ENCODE measurements at regions not wholly inside any gene's neighbourhood (a gene's known extent, or its start where the extent isn't known, plus 50 kb on each side); places are given as distances from the start of the nearest gene placed in this dataset.

DNA sequence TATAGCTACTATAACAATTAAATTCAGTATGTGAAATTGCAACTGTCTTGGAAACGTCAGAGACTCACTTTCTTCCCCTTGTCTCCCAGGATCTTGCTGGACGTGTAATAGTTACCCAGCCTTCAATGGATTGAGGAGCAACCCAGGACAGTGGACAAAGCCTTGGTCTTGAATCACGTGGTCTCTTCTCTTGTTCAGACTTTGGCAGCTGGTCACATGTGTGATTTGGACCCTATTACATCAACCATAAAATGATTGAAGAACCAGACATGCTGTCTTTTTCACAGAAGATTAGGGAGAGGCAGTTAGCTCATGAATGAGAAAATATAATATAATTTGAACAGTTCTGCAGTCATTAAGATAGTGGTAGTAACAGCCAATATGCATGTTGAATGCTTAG is 1085.5 kb upstream of the RBFOX1 start:
- H3K9me3 ChIP-seq (ENCODE audit: control insufficient read depth, low read length) = no peaks in the 10 kb centered on the region
- no peaks in the 10 kb centered on the region for H3K27me3 ChIP-seq (ENCODE audit: control insufficient read depth, insufficient read depth, low read length, poor library complexity, severe bottlenecking)
- no peaks in the 10 kb centered on the region for H3K4me1 ChIP-seq (ENCODE audit: control insufficient read depth, insufficient read depth, low read length)
- WGBS, 2 experiments = 94 to 96% methylated on average over 3 of the region's 3 CpGs
- H3K36me3 ChIP-seq (ENCODE audit: control insufficient read depth, insufficient read depth, low read length) = no peaks in the 10 kb centered on the region
- H3K4me3 ChIP-seq (ENCODE audit: insufficient read depth, low read depth, low read length) = no peak overlapping the region
- no peak overlapping the region for H3K27ac ChIP-seq (ENCODE audit: insufficient read depth, low read depth, low read length, poor library complexity, severe bottlenecking)

DNA sequence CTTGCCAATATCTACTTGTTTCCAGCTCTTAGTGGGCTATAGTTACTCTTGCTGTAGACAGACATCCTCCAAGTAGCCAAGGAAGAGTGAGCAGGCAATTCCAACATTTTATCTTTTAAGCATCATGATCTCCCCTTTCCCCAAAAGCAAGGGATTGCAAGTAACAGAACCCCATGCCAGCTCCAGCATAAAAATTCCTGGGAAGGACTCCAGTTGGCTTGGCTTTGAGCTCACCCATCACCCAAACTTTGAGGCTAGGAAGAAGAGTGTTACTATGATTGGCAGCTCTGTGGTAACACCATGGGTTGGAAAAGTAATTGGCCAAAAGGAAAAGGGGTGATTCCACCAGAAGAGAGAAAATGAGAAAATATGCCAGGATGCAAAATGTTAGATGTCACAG is 1086.4 kb upstream of the RBFOX1 start:
- Histone ChIP-seq H3K4me1 (ENCODE audit: control insufficient read depth, insufficient read depth, low read length) (no peaks in the 10 kb centered on the region), H3K9me3 (ENCODE audit: control insufficient read depth, low read length) (no peaks in the 10 kb centered on the region), H3K27ac (ENCODE audit: insufficient read depth, low read depth, low read length, poor library complexity, severe bottlenecking) (no peak overlapping the region), H3K4me3 (ENCODE audit: insufficient read depth, low read depth, low read length) (no peak overlapping the region), H3K36me3 (ENCODE audit: control insufficient read depth, insufficient read depth, low read length) (no peaks in the 10 kb centered on the region), H3K27me3 (ENCODE audit: control insufficient read depth, insufficient read depth, low read length, poor library complexity, severe bottlenecking) (no peaks in the 10 kb centered on the region)

DNA sequence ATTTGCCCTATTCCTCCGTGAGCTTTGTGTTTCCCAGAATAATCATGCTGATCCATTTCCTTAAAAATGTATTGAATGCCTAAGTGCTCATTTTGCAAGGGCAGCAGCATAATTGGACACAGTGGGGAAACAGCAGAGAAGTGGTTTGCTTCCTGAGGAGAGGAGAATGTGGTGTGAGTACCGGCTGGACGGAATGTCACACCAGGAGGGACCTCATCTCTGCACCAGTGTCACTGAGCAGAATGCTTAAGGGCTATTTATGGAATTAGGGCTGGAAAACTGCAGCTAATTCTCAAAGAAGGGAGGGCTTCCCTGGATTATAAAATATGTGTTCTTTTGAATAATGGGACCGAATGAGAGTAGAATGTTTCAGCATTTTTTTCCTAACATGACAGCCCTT is 1100.6 kb upstream of the RBFOX1 start:
- 66 to 77% methylated on average over 4 of the region's 4 CpGs for WGBS, 2 experiments
- no peak overlapping the region for H3K27ac ChIP-seq (ENCODE audit: insufficient read depth, low read depth, low read length, poor library complexity, severe bottlenecking)
- no peaks in the 10 kb centered on the region for H3K9me3 ChIP-seq (ENCODE audit: control insufficient read depth, low read length)
- H3K4me3 ChIP-seq (ENCODE audit: insufficient read depth, low read depth, low read length) = no peak overlapping the region
- no peaks in the 10 kb centered on the region for H3K36me3 ChIP-seq (ENCODE audit: control insufficient read depth, insufficient read depth, low read length)
- H3K4me1 ChIP-seq (ENCODE audit: control insufficient read depth, insufficient read depth, low read length) = no peaks in the 10 kb centered on the region
- no peaks in the 10 kb centered on the region for H3K27me3 ChIP-seq (ENCODE audit: control insufficient read depth, insufficient read depth, low read length, poor library complexity, severe bottlenecking)

DNA sequence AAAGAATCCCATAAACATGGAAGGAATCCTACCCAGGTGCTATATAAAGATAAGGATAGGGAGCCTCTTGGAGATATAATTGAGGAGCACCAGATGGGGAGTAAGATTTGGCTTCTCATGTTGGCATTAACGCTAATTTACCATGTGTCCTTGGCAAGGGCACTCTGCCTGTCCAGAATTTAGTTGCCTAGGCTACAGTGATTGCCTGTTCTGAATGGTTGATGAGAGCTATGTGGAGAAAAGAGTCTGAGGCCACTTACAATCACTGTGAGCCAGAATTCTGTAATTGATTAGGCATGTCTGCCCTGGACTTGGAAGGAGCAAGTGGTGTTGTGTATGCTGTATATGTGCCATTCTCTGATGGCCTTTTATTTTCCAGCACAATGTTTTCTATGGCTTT is 1101.2 kb upstream of the RBFOX1 start:
- no peaks in the 10 kb centered on the region for H3K36me3 ChIP-seq (ENCODE audit: control insufficient read depth, insufficient read depth, low read length)
- H3K9me3 ChIP-seq (ENCODE audit: control insufficient read depth, low read length) = no peaks in the 10 kb centered on the region
- H3K27ac ChIP-seq (ENCODE audit: insufficient read depth, low read depth, low read length, poor library complexity, severe bottlenecking) = no peak overlapping the region
- no peak overlapping the region for H3K4me3 ChIP-seq (ENCODE audit: insufficient read depth, low read depth, low read length)
- H3K4me1 ChIP-seq (ENCODE audit: control insufficient read depth, insufficient read depth, low read length) = no peaks in the 10 kb centered on the region
- no peaks in the 10 kb centered on the region for H3K27me3 ChIP-seq (ENCODE audit: control insufficient read depth, insufficient read depth, low read length, poor library complexity, severe bottlenecking)
- 98 to 100% methylated on average over 1 of the region's 1 CpG for WGBS, 2 experiments

DNA sequence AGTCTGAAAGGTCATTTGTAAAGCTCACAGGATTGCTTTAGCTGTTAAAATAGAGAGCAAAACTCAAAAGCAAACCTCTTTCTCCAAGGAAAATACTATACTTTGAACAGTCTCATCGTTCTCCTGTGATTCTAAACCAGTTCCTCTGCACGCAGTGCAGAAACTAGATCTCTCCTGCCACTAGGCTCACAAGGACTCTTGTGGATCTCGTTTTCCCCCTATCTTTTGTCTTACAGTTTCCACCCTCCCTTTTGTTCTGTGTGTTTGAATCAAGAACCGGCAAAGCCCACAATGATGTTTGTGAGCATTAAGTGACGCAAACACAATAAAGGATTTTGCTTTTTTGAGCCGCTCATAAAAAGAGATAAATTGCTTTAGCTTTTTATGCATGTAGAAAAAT is 1103.5 kb upstream of the RBFOX1 start:
- Histone ChIP-seq H3K27ac (ENCODE audit: insufficient read depth, low read depth, low read length, poor library complexity, severe bottlenecking) (no peak overlapping the region), H3K4me1 (ENCODE audit: control insufficient read depth, insufficient read depth, low read length) (no peaks in the 10 kb centered on the region)
- 61 to 63% methylated on average over 6 of the region's 6 CpGs for WGBS, 2 experiments

DNA sequence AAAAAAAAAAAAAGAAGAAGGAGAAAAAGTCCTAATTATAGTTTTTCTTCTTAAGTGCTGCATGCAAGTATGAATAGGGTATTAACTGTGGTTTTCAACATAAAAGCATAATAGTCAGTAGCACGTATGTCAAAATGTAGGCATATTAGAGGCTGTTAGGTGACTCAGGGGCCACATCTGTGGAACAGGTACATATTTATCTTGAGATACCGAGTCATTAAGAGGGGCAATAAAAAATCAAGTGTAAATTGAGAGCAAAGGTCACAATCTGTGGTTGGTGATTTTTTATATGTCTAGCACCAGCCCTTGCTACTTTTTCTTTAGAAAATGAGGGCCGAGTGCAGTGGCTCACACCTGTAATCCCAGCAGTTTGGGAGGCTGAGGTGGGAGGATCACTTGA is 1113.8 kb upstream of the RBFOX1 start:
- H3K27ac ChIP-seq (ENCODE audit: insufficient read depth, low read depth, low read length, poor library complexity, severe bottlenecking) = no peak overlapping the region
- WGBS, 2 experiments = 58 to 62% methylated on average over 3 of the region's 3 CpGs
- H3K9me3 ChIP-seq (ENCODE audit: control insufficient read depth, low read length) = no peaks in the 10 kb centered on the region
- H3K4me3 ChIP-seq (ENCODE audit: insufficient read depth, low read depth, low read length) = no peak overlapping the region
- H3K4me1 ChIP-seq (ENCODE audit: control insufficient read depth, insufficient read depth, low read length) = no peaks in the 10 kb centered on the region
- no peaks in the 10 kb centered on the region for H3K36me3 ChIP-seq (ENCODE audit: control insufficient read depth, insufficient read depth, low read length)
- H3K27me3 ChIP-seq (ENCODE audit: control insufficient read depth, insufficient read depth, low read length, poor library complexity, severe bottlenecking) = no peaks in the 10 kb centered on the region

More for the DNA sequence above, 1103.5 kb upstream of the RBFOX1 start:
- H3K4me3 ChIP-seq (ENCODE audit: insufficient read depth, low read depth, low read length) = no peak overlapping the region
- H3K36me3 ChIP-seq (ENCODE audit: control insufficient read depth, insufficient read depth, low read length) = no peaks in the 10 kb centered on the region
- H3K9me3 ChIP-seq (ENCODE audit: control insufficient read depth, low read length) = no peaks in the 10 kb centered on the region
- H3K27me3 ChIP-seq (ENCODE audit: control insufficient read depth, insufficient read depth, low read length, poor library complexity, severe bottlenecking) = no peaks in the 10 kb centered on the region

DNA sequence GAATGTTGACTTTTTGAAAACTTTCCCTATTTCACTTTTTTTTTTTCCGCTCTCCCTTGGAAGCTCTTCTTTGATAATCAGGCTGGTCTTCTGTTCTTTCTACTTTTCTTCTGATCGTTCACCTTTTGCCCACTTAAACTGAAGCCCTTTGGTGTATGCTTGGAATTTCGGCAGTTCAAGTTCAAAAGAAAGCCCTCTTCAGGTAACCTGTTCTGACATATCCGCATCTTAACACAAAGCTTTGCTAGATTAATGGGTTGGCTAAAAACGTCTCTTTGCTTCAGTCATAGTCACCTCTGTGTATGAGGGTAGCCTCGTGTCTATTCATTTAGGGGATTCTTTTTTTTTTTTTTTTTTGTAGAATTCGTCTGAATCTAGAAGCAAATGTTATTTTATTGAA is 1115.8 kb upstream of the RBFOX1 start:
- WGBS, 2 experiments = 79 to 85% methylated on average over 7 of the region's 7 CpGs
- no peaks in the 10 kb centered on the region for H3K4me1 ChIP-seq (ENCODE audit: control insufficient read depth, insufficient read depth, low read length)

DNA sequence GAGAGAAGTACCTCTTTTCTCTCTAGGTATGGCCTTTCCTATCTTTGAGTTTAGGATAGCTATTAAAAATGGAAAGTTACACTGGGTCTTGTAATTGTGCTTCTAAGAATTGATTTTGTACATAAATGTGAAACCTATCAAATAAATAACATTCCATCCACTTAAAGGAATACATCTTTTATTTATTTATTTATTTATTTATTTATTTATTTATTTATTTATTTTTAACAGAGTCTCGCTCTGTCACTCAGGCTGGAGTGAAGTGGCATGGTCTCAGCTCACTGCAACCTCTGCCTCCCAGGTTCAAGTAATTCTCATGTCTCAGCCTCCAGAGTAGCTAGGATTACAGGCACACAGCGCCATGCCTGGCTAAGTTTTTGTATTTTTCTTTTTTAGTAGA is 1114.0 kb upstream of the EEF2KMT start:
- H3K9me3 ChIP-seq (ENCODE audit: control insufficient read depth, low read length) = no peaks in the 10 kb centered on the region
- no peak overlapping the region for H3K4me3 ChIP-seq (ENCODE audit: insufficient read depth, low read depth, low read length)
- WGBS, 2 experiments = 91 to 96% methylated on average over 2 of the region's 2 CpGs
- H3K27me3 ChIP-seq (ENCODE audit: control insufficient read depth, insufficient read depth, low read length, poor library complexity, severe bottlenecking) = no peaks in the 10 kb centered on the region
- no peak overlapping the region for H3K27ac ChIP-seq (ENCODE audit: insufficient read depth, low read depth, low read length, poor library complexity, severe bottlenecking)
- no peaks in the 10 kb centered on the region for H3K36me3 ChIP-seq (ENCODE audit: control insufficient read depth, insufficient read depth, low read length)
- H3K4me1 ChIP-seq (ENCODE audit: control insufficient read depth, insufficient read depth, low read length) = no peaks in the 10 kb centered on the region

More for the DNA sequence above, 1115.8 kb upstream of the RBFOX1 start:
- no peaks in the 10 kb centered on the region for H3K27me3 ChIP-seq (ENCODE audit: control insufficient read depth, insufficient read depth, low read length, poor library complexity, severe bottlenecking)
- H3K9me3 ChIP-seq (ENCODE audit: control insufficient read depth, low read length) = no peaks in the 10 kb centered on the region
- H3K36me3 ChIP-seq (ENCODE audit: control insufficient read depth, insufficient read depth, low read length) = no peaks in the 10 kb centered on the region
- H3K4me3 ChIP-seq (ENCODE audit: insufficient read depth, low read depth, low read length) = no peak overlapping the region
- no peak overlapping the region for H3K27ac ChIP-seq (ENCODE audit: insufficient read depth, low read depth, low read length, poor library complexity, severe bottlenecking)

DNA sequence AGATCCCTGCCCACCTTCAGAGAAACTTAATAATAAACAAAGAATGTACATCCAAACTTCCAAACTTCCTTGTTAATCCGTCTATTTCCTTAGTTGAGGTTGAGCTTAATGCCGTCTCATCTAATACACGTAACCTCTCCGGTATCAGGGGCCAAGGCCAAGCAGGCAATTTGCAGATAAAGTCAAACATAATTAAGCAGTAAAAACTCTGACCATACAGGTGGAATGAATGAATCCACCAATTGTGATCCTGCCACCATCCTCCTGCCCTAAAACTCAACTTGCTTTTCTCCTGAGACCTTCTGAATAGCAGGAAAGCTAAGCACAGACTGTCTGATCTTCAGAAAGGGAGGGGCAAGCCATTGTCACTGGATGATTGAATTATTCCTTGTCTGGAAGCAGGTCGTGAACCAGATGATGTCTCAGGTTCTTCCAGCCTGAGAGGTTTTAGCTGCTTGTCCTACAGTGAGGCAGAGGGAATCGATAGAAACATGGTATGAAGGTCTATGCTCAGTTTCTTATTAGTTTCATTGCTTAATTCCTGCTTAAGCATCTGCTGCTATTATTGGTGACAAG is 1111.8 kb upstream of the EEF2KMT start:
- WGBS, 2 experiments = 91 to 93% methylated on average over 6 of the region's 6 CpGs
- no peak overlapping the region for H3K4me3 ChIP-seq (ENCODE audit: insufficient read depth, low read depth, low read length)

DNA sequence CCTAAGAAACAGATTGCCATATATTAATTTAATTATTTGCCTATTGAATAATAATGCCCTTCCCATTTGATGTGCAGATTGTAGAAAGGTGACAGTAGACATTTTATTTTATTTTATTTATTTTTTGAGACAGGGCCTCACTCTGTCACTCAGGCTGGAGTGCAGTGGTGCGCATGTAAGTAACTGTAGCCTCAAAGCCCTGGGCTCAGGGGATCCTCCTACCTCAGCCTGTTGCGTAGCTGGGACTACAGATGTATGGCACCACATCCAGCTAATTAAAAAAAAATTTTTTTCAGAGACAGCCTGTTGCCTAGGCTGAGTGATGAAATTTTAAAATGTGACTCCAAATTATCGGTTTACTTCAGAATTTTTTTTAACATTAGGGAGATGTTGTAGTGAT is 1110.0 kb upstream of the EEF2KMT start:
- Histone ChIP-seq H3K27me3 (ENCODE audit: control insufficient read depth, insufficient read depth, low read length, poor library complexity, severe bottlenecking) (no peaks in the 10 kb centered on the region), H3K9me3 (ENCODE audit: control insufficient read depth, low read length) (no peaks in the 10 kb centered on the region), H3K4me1 (ENCODE audit: control insufficient read depth, insufficient read depth, low read length) (no peaks in the 10 kb centered on the region), H3K27ac (ENCODE audit: insufficient read depth, low read depth, low read length, poor library complexity, severe bottlenecking) (no peak overlapping the region), H3K4me3 (ENCODE audit: insufficient read depth, low read depth, low read length) (no peak overlapping the region), H3K36me3 (ENCODE audit: control insufficient read depth, insufficient read depth, low read length) (no peaks in the 10 kb centered on the region)
- 92 to 97% methylated on average over 3 of the region's 3 CpGs for WGBS, 2 experiments

More for the DNA sequence above, 1111.8 kb upstream of the EEF2KMT start:
- Histone ChIP-seq H3K36me3 (ENCODE audit: control insufficient read depth, insufficient read depth, low read length) (no peaks in the 10 kb centered on the region), H3K27me3 (ENCODE audit: control insufficient read depth, insufficient read depth, low read length, poor library complexity, severe bottlenecking) (no peaks in the 10 kb centered on the region), H3K4me1 (ENCODE audit: control insufficient read depth, insufficient read depth, low read length) (no peaks in the 10 kb centered on the region), H3K27ac (ENCODE audit: insufficient read depth, low read depth, low read length, poor library complexity, severe bottlenecking) (no peak overlapping the region), H3K9me3 (ENCODE audit: control insufficient read depth, low read length) (no peaks in the 10 kb centered on the region)

DNA sequence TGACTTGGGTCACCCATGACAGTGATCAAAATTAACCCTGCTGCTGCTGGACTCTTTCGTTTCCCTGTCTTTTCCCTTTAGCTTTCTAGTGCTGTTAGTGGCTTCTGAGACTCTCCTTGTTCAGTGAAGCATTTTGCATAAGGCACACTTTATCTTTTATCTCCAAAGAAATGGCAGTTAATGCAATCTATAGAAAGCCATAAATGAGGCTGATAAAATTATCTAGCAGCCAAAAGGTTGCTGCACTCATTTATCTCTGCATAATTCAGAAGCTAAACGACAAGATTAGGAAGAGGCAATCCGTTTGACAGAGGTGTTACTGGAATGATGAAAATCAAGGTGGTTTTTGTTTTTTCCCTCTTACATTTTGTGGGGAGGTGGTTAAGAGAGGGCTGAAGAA is 1109.5 kb upstream of the EEF2KMT start:
- H3K27ac ChIP-seq (ENCODE audit: insufficient read depth, low read depth, low read length, poor library complexity, severe bottlenecking) = no peak overlapping the region
- no peaks in the 10 kb centered on the region for H3K9me3 ChIP-seq (ENCODE audit: control insufficient read depth, low read length)
- H3K4me3 ChIP-seq (ENCODE audit: insufficient read depth, low read depth, low read length) = no peak overlapping the region
- no peaks in the 10 kb centered on the region for H3K36me3 ChIP-seq (ENCODE audit: control insufficient read depth, insufficient read depth, low read length)
- WGBS, 2 experiments = 69 to 76% methylated on average over 3 of the region's 3 CpGs
- H3K27me3 ChIP-seq (ENCODE audit: control insufficient read depth, insufficient read depth, low read length, poor library complexity, severe bottlenecking) = no peaks in the 10 kb centered on the region
- no peaks in the 10 kb centered on the region for H3K4me1 ChIP-seq (ENCODE audit: control insufficient read depth, insufficient read depth, low read length)
